GM12878 (cell line): ENCODE measurements at regions not wholly inside any gene's neighbourhood (a gene's known extent, or its start where the extent isn't known, plus 50 kb on each side); places are given as distances from the start of the nearest gene placed in this dataset.
A peak's percentile ranks its signal among the peaks of the same experiment; 100 is the strongest.

Experiments
- ATAC-seq: fragments of 200-7000 bp; cut with Tn5 transposase; 3 replicates; pipeline ENCODE4 v1.9.1; 2020; ENCODE audit warnings: mild to moderate bottlenecking, moderate library complexity
- BruUV-seq: library from RNA; stranded (reverse); fragments of 400-500 nt; replicated peaks from 2 replicates; lab custom pipeline; 2021; lab: Mats Ljungman, UMichigan
- CTCF ChIA-PET: fragments of 300-600 bp; sonication (Branson Sonifier 250); formaldehyde crosslinking; extraction: SDS; loops from one replicate; lab custom pipeline; 2021; ENCODE audit warnings: inconsistent platforms; lab: Yijun Ruan, JAX
- POLR2A ChIA-PET: fragments of 350-600 bp; formaldehyde crosslinking; extraction: SDS; loops from one replicate; lab custom pipeline; 2021; ENCODE audit warnings: inconsistent platforms; lab: Charles Lee
- RAD21 ChIA-PET: fragments of 300-600 bp; sonication (Branson Sonifier 250); formaldehyde crosslinking; loops from one replicate; lab custom pipeline; 2023; ENCODE audit warnings: antibody characterized with exemption; ENCODE audit not compliant: unreplicated experiment; lab: Charles Lee
- SMC1A ChIA-PET: fragments of 300-600 bp; sonication (Branson Sonifier 250); formaldehyde crosslinking; loops from one replicate; lab custom pipeline; 2023; ENCODE audit not compliant: unreplicated experiment, uncharacterized antibody; lab: Charles Lee
- DNase-seq: peaks from one replicate; pipeline ENCODE4 v3.0.0-alpha.2; 2011; ENCODE audit warnings: low read depth, low spot score
- FAIRE-seq: peaks from 3 replicates; lab custom pipeline; 2011; peaks lifted over from hg19 to GRCh38; lab: Jason Lieb, UNC
- H2AFZ ChIP-seq: 2 replicates; pipeline ENCODE4 v1.6.0; 2011; ENCODE audit warnings: low read depth, low read length, control low read depth; ENCODE audit not compliant: control insufficient read depth
- H3K27ac ChIP-seq: 2 replicates; pipeline ENCODE4 v1.5.1; 2011; ENCODE audit warnings: control low read depth; ENCODE audit not compliant: control insufficient read depth, insufficient read depth
- H3K27me3 ChIP-seq, 2 experiments: replicated peaks in 1 of 2; 2 replicates each; pipeline versions ENCODE4 v1.6.0 to v1.6.1; 2011; ENCODE audit warnings: low read length in 1 of 2; ENCODE audit not compliant: control insufficient read depth in 2 of 2, insufficient read depth in 2 of 2
- H3K36me3 ChIP-seq, 2 experiments: 2 replicates each; pipeline ENCODE4 v1.5.1; 2011; ENCODE audit warnings: low read length in 1 of 2; ENCODE audit not compliant: control insufficient read depth in 2 of 2, insufficient read depth in 2 of 2
- H3K4me1 ChIP-seq: 2 replicates; pipeline ENCODE4 v1.6.1; 2011; ENCODE audit warnings: mild to moderate bottlenecking, low read length, moderate library complexity, mixed read lengths; ENCODE audit not compliant: control insufficient read depth, insufficient read depth
- H3K4me2 ChIP-seq: 2 replicates; pipeline ENCODE4 v1.6.0; 2011; ENCODE audit warnings: control low read depth; ENCODE audit not compliant: control insufficient read depth, insufficient read depth
- H3K4me3 ChIP-seq: fragments of 200-600 bp; sonication (generic); 2 replicates; pipeline ENCODE4 v1.5.1; 2016
- H3K79me2 ChIP-seq: 2 replicates; pipeline ENCODE4 v1.6.0; 2011; ENCODE audit warnings: low read length; ENCODE audit not compliant: control insufficient read depth, insufficient read depth
- H3K9ac ChIP-seq: 2 replicates; pipeline ENCODE4 v1.8.0; 2011; ENCODE audit warnings: low read length, control low read depth, mixed read lengths; ENCODE audit not compliant: control insufficient read depth, insufficient read depth
- H3K9me3 ChIP-seq: replicated peaks from 3 replicates; pipeline ENCODE4 v1.5.1; 2011; ENCODE audit warnings: mild to moderate bottlenecking, low read length; ENCODE audit not compliant: control insufficient read depth, insufficient read depth
- H4K20me1 ChIP-seq: 2 replicates; pipeline ENCODE4 v1.6.0; 2011; ENCODE audit not compliant: control insufficient read depth, insufficient read depth
- BACH1 ChIP-seq: fragments of 450-650 bp; IDR thresholded peaks from 2 replicates; pipeline ENCODE4 v1.6.1; 2017; ENCODE audit warnings: mild to moderate bottlenecking, borderline replicate concordance
- BHLHE40 ChIP-seq, 2 experiments: fragments of 450-650 bp in 1 of 2; IDR thresholded peaks; 2 replicates each; pipeline ENCODE4 v1.6.1; 2011 to 2017; ENCODE audit warnings: low read depth in 2 of 2, borderline replicate concordance in 1 of 2, improper control_type of control experiment in 1 of 2, low read length in 1 of 2, mild to moderate bottlenecking in 1 of 2
- IKZF1 ChIP-seq: fragments of 450-650 bp; conservative IDR thresholded peaks from 2 replicates; pipeline ENCODE4 v1.6.1; 2017; ENCODE audit warnings: antibody characterized with exemption, mild to moderate bottlenecking
- NRF1 ChIP-seq: conservative IDR thresholded peaks from 2 replicates; pipeline ENCODE4 v1.6.1; 2011; ENCODE audit warnings: mild to moderate bottlenecking, low read depth, low read length, improper control_type of control experiment
- PKNOX1 ChIP-seq: fragments of 450-650 bp; IDR thresholded peaks from 2 replicates; pipeline ENCODE4 v1.6.1; 2016; ENCODE audit warnings: mild to moderate bottlenecking
- RELB ChIP-seq: fragments of 450-650 bp; IDR thresholded peaks from 2 replicates; pipeline ENCODE4 v1.6.1; 2017; ENCODE audit warnings: low read depth, mild to moderate bottlenecking, moderate library complexity
- SMAD1 ChIP-seq: fragments of 450-650 bp; IDR thresholded peaks from 2 replicates; pipeline ENCODE4 v1.6.1; 2018; ENCODE audit warnings: mild to moderate bottlenecking, low read depth; ENCODE audit not compliant: partially characterized antibody
- SUPT20H ChIP-seq: IDR thresholded peaks from 2 replicates; pipeline ENCODE4 v1.6.1; 2011; ENCODE audit warnings: low read depth, mild to moderate bottlenecking, low read length, moderate library complexity, borderline replicate concordance; ENCODE audit not compliant: control insufficient read depth
- TARDBP ChIP-seq: IDR thresholded peaks from 2 replicates; pipeline ENCODE4 v1.6.1; 2016; ENCODE audit warnings: borderline replicate concordance
- TBL1XR1 ChIP-seq: IDR thresholded peaks from 2 replicates; pipeline ENCODE4 v1.6.1; 2012; ENCODE audit warnings: low read depth, low read length, improper control_type of control experiment
- USF2 ChIP-seq: IDR thresholded peaks from 2 replicates; pipeline ENCODE4 v1.6.1; 2011; ENCODE audit warnings: low read depth, low read length, improper control_type of control experiment, borderline replicate concordance
- WRNIP1 ChIP-seq: IDR thresholded peaks from 2 replicates; pipeline ENCODE4 v1.6.1; 2011; ENCODE audit warnings: low read depth, low read length, improper control_type of control experiment, borderline replicate concordance
- ZNF592 ChIP-seq: fragments of 450-650 bp; IDR thresholded peaks from 2 replicates; pipeline ENCODE4 v1.6.1; 2017; ENCODE audit warnings: mild to moderate bottlenecking, moderate library complexity
- ZNF622 ChIP-seq: fragments of 450-650 bp; IDR thresholded peaks from 2 replicates; pipeline ENCODE4 v1.6.1; 2017; ENCODE audit warnings: mild to moderate bottlenecking, inconsistent platforms
- WGBS: methylation state at CpG from one replicate; pipeline ENCODE4 v1.1.6; 2016; ENCODE audit warnings: low lambda C conversion rate; ENCODE audit not compliant: insufficient replicate concordance, insufficient coverage; ENCODE audit errors: missing lambda C conversion rate; 5-methylcytosine and 5-hydroxymethylcytosine counted together
- in situ Hi-C: fragments of 300-500 bp; cut with MboI; formaldehyde crosslinking; loops from 9 replicates; pipeline ENCODE4 v1.14.3; 2018; ENCODE audit warnings: mixed read lengths
- intact Hi-C: fragments of 100-400 bp; cut with micrococcal nuclease; formaldehyde crosslinking; loops from one replicate; pipeline ENCODE4 v1.14.2; 2022; ENCODE audit not compliant: unreplicated experiment

GRCh38 chr3:27632431-27633223, 89.5 kb downstream of the EOMES start:
- H3K4me2 ChIP-seq: peak overlapping the region; percentile 66
- WGBS: under 1% methylated on average over 47 of the region's 66 CpGs
- peak overlapping the region; percentile 58 for H2AFZ ChIP-seq
- no TSS peak for BruUV-seq
- no peak overlapping the region; the same call in 1 of the 2 replicates for H3K9ac ChIP-seq
- DNase-seq: no peak
- H3K27me3 ChIP-seq: no peaks in the 10 kb centered on the region
- in situ Hi-C loops (no loop called here), intact Hi-C loops (no loop called here)
- H3K9me3 ChIP-seq: no peaks in the 10 kb centered on the region
- peak; percentile 82 for ATAC-seq
- SMC1A ChIA-PET: interaction anchor here (0.6 to 1.5 kb wide), 8 partner anchors 10 to 287 kb away, joined by 3 to 5 read pairs (median 3); no protein-coding TSS in a partner anchor
- CTCF ChIA-PET: interaction anchor here (0.5 to 0.7 kb wide), 2 partner anchors 29 to 47 kb away, joined by 3 read pairs; no protein-coding TSS in a partner anchor
- FAIRE-seq: no peak
- no peaks in the 10 kb centered on the region for H3K4me1 ChIP-seq
- H3K36me3 ChIP-seq: no peaks in the 10 kb centered on the region
- H3K4me3 ChIP-seq: peak overlapping the region; percentile 47
- RAD21 ChIA-PET: interaction anchor here (1.3 kb wide), 1 partner anchor 153 kb away, joined by 4 read pairs; no protein-coding TSS in a partner anchor
- H3K79me2 ChIP-seq: no peaks in the 10 kb centered on the region
- POLR2A ChIA-PET: interaction anchor here (1.1 kb wide), 1 partner anchor 21 kb away, joined by 3 read pairs; no protein-coding TSS in a partner anchor
- H4K20me1 ChIP-seq: no peaks in the 10 kb centered on the region
- H3K27ac ChIP-seq: no peak overlapping the region
- TF ChIP-seq BACH1: no peak
- TF ChIP-seq IKZF1: peak; percentile 82
- TF ChIP-seq SMAD1: no peak
- TF ChIP-seq TARDBP: no peak
- no peak for TF ChIP-seq TBL1XR1
- TF ChIP-seq ZNF592: no peak
- TF ChIP-seq ZNF622: no peak
- no peak for TF ChIP-seq USF2
- no peak for TF ChIP-seq PKNOX1
- TF ChIP-seq WRNIP1: no peak
- TF ChIP-seq RELB: no peak
- 0 out of 4 replicates have a peak, but pooled peaks of 1 of the 2 experiments have one; percentile 5 for TF ChIP-seq BHLHE40 (IDR thresholded peaks at IDR 0.05; ENCODE audit: borderline replicate concordance in 1 of 2, low read depth in 2 of 2, low read length in 1 of 2)
- TF ChIP-seq NRF1: no peak
- TF ChIP-seq SUPT20H: no peak
